TTC549 (cell line): ENCODE measurements at regions not wholly inside any gene's neighbourhood (a gene's known extent, or its start where the extent isn't known, plus 50 kb on each side); places are given as distances from the start of the nearest gene placed in this dataset.
"Not testable (repeated sequence)": the region's sequence is repeated elsewhere in the genome, so short reads cannot be mapped to it uniquely, and the experiment has no call there.

Source experiments
- FAIRE-seq: peaks from 2 replicates; lab custom pipeline; 2012; peaks lifted over from hg19 to GRCh38; lab: Jason Lieb, UNC

- FAIRE-seq, result no peak
Observed at GRCh38 chr4:155444721-155445120, 68.0 kb upstream of the MAP9 start.

GRCh38 chr4:155442267-155443105 lies 65.7 kb upstream of the MAP9 start:
- FAIRE-seq, result peak; percentile 77

GRCh38 chr4:155441475-155441874 lies 64.7 kb upstream of the MAP9 start:
- FAIRE-seq, result no peak

GRCh38 chr4:155439760-155440159 lies 63.0 kb upstream of the MAP9 start:
- not testable (repeated sequence) for FAIRE-seq

GRCh38 chr4:155434904-155435303 lies 58.1 kb upstream of the MAP9 start:
- FAIRE-seq, result no peak

- no peak for FAIRE-seq
Observed at GRCh38 chr4:155434366-155434765, 57.6 kb upstream of the MAP9 start.

GRCh38 chr4:155433636-155434360 lies 57.0 kb upstream of the MAP9 start:
- FAIRE-seq, result no peak

- no peak for FAIRE-seq
Observed at GRCh38 chr4:155430895-155431795, 54.4 kb upstream of the MAP9 start.

- no peak for FAIRE-seq
Observed at GRCh38 chr4:155428128-155428527, 51.4 kb upstream of the MAP9 start.

GRCh38 chr4:155426953-155427352 lies 50.2 kb upstream of the MAP9 start:
- no peak for FAIRE-seq
